ENCODE measurements at regions not wholly inside any gene's neighbourhood (a gene's known extent, or its start where the extent isn't known, plus 50 kb on each side); places are given as distances from the start of the nearest gene placed in this dataset.

- no peak overlapping the region for H2BK15ac ChIP-seq (ENCODE audit: low read depth, poor library complexity, severe bottlenecking)
- no peak overlapping the region for H3K14ac ChIP-seq (ENCODE audit: low read length in 2 of 2)
- H3K36me3 ChIP-seq (ENCODE audit: control insufficient read depth in 1 of 2, insufficient read depth in 2 of 2, low read depth in 1 of 2, low read length in 2 of 2): no peaks in the 10 kb centered on the region
- no peaks in the 10 kb centered on the region for H3K79me1 ChIP-seq (replicated peaks; ENCODE audit: low read length, poor library complexity, severe bottlenecking)
- H3K18ac ChIP-seq (ENCODE audit: low read depth in 1 of 2, low read length in 2 of 2): peak overlapping the region in 1 of 2 experiments; percentile 8
- H2BK12ac ChIP-seq (ENCODE audit: low read length in 2 of 2): no peak overlapping the region
- no peak overlapping the region for H2BK5ac ChIP-seq (ENCODE audit: low read depth, low read length, poor library complexity, severe bottlenecking)
- H3K9ac ChIP-seq (ENCODE audit: low read length): no peak overlapping the region
- no peak overlapping the region for H3K27ac ChIP-seq (ENCODE audit: low read length, poor library complexity, severe bottlenecking)
- H3K9me3 ChIP-seq (ENCODE audit: control insufficient read depth, low read length): peaks cover 5% of the 10 kb centered on the region
- DNase-seq: no peak
- no peak overlapping the region for H3K23ac ChIP-seq (ENCODE audit: low read length in 2 of 2)
- no peak overlapping the region for H3K4ac ChIP-seq (ENCODE audit: low read depth in 1 of 2, low read length in 2 of 2)
- no peak overlapping the region for H2AFZ ChIP-seq (ENCODE audit: low read depth, low read length)
- H3K4me2 ChIP-seq (ENCODE audit: low read length, poor library complexity, severe bottlenecking): no peak overlapping the region
- H2BK120ac ChIP-seq (ENCODE audit: low read depth, low read length): no peak overlapping the region
- H4K8ac ChIP-seq (ENCODE audit: low read length): no peak overlapping the region
- 39% methylated on average over 4 of the region's 4 CpGs for WGBS
- no peak overlapping the region for H4K91ac ChIP-seq (ENCODE audit: low read length)
- H3K4me1 ChIP-seq (ENCODE audit: control insufficient read depth, insufficient read depth, low read depth, low read length): no peaks in the 10 kb centered on the region
- H3K4me3 ChIP-seq (ENCODE audit: insufficient read depth in 1 of 2, low read depth in 1 of 2, low read length in 2 of 2): no peak overlapping the region
- no peaks in the 10 kb centered on the region for H3K27me3 ChIP-seq (ENCODE audit: control insufficient read depth in 1 of 2, insufficient read depth in 1 of 2, low read length in 2 of 2)
- H2AK5ac ChIP-seq (ENCODE audit: low read length, severe bottlenecking): no peak overlapping the region
Measured at GRCh38 chr18:38257661-38258060, 692.1 kb upstream of the CELF4 start.

GRCh38 chr18:38256366-38256765 is 690.8 kb upstream of the CELF4 start:
- H3K9me3 ChIP-seq (ENCODE audit: control insufficient read depth, low read length): peaks cover 5% of the 10 kb centered on the region
- H3K79me1 ChIP-seq (replicated peaks; ENCODE audit: low read length, poor library complexity, severe bottlenecking): no peaks in the 10 kb centered on the region
- no peak overlapping the region for H4K8ac ChIP-seq (ENCODE audit: low read length)
- H3K14ac ChIP-seq (ENCODE audit: low read length in 2 of 2): no peak overlapping the region
- no peak overlapping the region for H2BK5ac ChIP-seq (ENCODE audit: low read depth, low read length, poor library complexity, severe bottlenecking)
- WGBS: 43% methylated on average over 2 of the region's 2 CpGs
- no peak overlapping the region for H3K9ac ChIP-seq (ENCODE audit: low read length)
- no peak overlapping the region for H3K18ac ChIP-seq (ENCODE audit: low read depth in 1 of 2, low read length in 2 of 2)
- H3K27ac ChIP-seq (ENCODE audit: low read length, poor library complexity, severe bottlenecking): no peak overlapping the region
- no peak overlapping the region for H2AK5ac ChIP-seq (ENCODE audit: low read length, severe bottlenecking)
- H3K4me2 ChIP-seq (ENCODE audit: low read length, poor library complexity, severe bottlenecking): no peak overlapping the region
- no peaks in the 10 kb centered on the region for H3K36me3 ChIP-seq (ENCODE audit: control insufficient read depth in 1 of 2, insufficient read depth in 2 of 2, low read depth in 1 of 2, low read length in 2 of 2)
- H3K4ac ChIP-seq (ENCODE audit: low read depth in 1 of 2, low read length in 2 of 2): no peak overlapping the region
- H3K4me1 ChIP-seq (ENCODE audit: control insufficient read depth, insufficient read depth, low read depth, low read length): no peaks in the 10 kb centered on the region
- no peak overlapping the region for H3K23ac ChIP-seq (ENCODE audit: low read length in 2 of 2)
- no peak overlapping the region for H2BK12ac ChIP-seq (ENCODE audit: low read length in 2 of 2)
- H3K4me3 ChIP-seq (ENCODE audit: insufficient read depth in 1 of 2, low read depth in 1 of 2, low read length in 2 of 2): no peak overlapping the region
- no peak overlapping the region for H2AFZ ChIP-seq (ENCODE audit: low read depth, low read length)
- H2BK15ac ChIP-seq (ENCODE audit: low read depth, poor library complexity, severe bottlenecking): no peak overlapping the region
- peak; percentile 13 for DNase-seq
- no peak overlapping the region for H4K91ac ChIP-seq (ENCODE audit: low read length)
- H3K27me3 ChIP-seq (ENCODE audit: control insufficient read depth in 1 of 2, insufficient read depth in 1 of 2, low read length in 2 of 2): no peaks in the 10 kb centered on the region
- H2BK120ac ChIP-seq (ENCODE audit: low read depth, low read length): no peak overlapping the region

- DNase-seq: peak; percentile 28
Measured at GRCh38 chr18:38250971-38251370, 685.4 kb upstream of the CELF4 start.

GRCh38 chr18:38244480-38244879 is 678.9 kb upstream of the CELF4 start:
- DNase-seq: no peak
- H2BK120ac ChIP-seq (ENCODE audit: low read depth, low read length): no peak overlapping the region
- 100% methylated on average over 3 of the region's 3 CpGs for WGBS
- no peaks in the 10 kb centered on the region for H3K27me3 ChIP-seq (ENCODE audit: control insufficient read depth in 1 of 2, insufficient read depth in 1 of 2, low read length in 2 of 2)
- no peaks in the 10 kb centered on the region for H3K79me1 ChIP-seq (replicated peaks; ENCODE audit: low read length, poor library complexity, severe bottlenecking)
- H3K23ac ChIP-seq (ENCODE audit: low read length in 2 of 2): no peak overlapping the region
- H2BK15ac ChIP-seq (ENCODE audit: low read depth, poor library complexity, severe bottlenecking): no peak overlapping the region
- H3K4me3 ChIP-seq (ENCODE audit: insufficient read depth in 1 of 2, low read depth in 1 of 2, low read length in 2 of 2): no peak overlapping the region
- H3K18ac ChIP-seq (ENCODE audit: low read depth in 1 of 2, low read length in 2 of 2): no peak overlapping the region
- H3K4ac ChIP-seq (ENCODE audit: low read depth in 1 of 2, low read length in 2 of 2): no peak overlapping the region
- H3K14ac ChIP-seq (ENCODE audit: low read length in 2 of 2): no peak overlapping the region
- no peak overlapping the region for H4K91ac ChIP-seq (ENCODE audit: low read length)
- no peak overlapping the region for H2AFZ ChIP-seq (ENCODE audit: low read depth, low read length)
- no peak overlapping the region for H2BK5ac ChIP-seq (ENCODE audit: low read depth, low read length, poor library complexity, severe bottlenecking)
- H3K9me3 ChIP-seq (ENCODE audit: control insufficient read depth, low read length): no peaks in the 10 kb centered on the region
- H2AK5ac ChIP-seq (ENCODE audit: low read length, severe bottlenecking): no peak overlapping the region
- H4K8ac ChIP-seq (ENCODE audit: low read length): no peak overlapping the region
- no peaks in the 10 kb centered on the region for H3K36me3 ChIP-seq (ENCODE audit: control insufficient read depth in 1 of 2, insufficient read depth in 2 of 2, low read depth in 1 of 2, low read length in 2 of 2)
- no peak overlapping the region for H3K27ac ChIP-seq (ENCODE audit: low read length, poor library complexity, severe bottlenecking)
- no peak overlapping the region for H3K9ac ChIP-seq (ENCODE audit: low read length)
- no peak overlapping the region for H2BK12ac ChIP-seq (ENCODE audit: low read length in 2 of 2)
- no peak overlapping the region for H3K4me2 ChIP-seq (ENCODE audit: low read length, poor library complexity, severe bottlenecking)
- H3K4me1 ChIP-seq (ENCODE audit: control insufficient read depth, insufficient read depth, low read depth, low read length): no peaks in the 10 kb centered on the region

More at GRCh38 chr18:38250971-38251370, 685.4 kb upstream of the CELF4 start:
- Histone ChIP-seq H3K4me1 (ENCODE audit: control insufficient read depth, insufficient read depth, low read depth, low read length) (no peaks in the 10 kb centered on the region), H3K4me2 (ENCODE audit: low read length, poor library complexity, severe bottlenecking) (no peak overlapping the region), H3K9ac (ENCODE audit: low read length) (no peak overlapping the region), H3K27ac (ENCODE audit: low read length, poor library complexity, severe bottlenecking) (no peak overlapping the region), H3K4me3 (ENCODE audit: insufficient read depth in 1 of 2, low read depth in 1 of 2, low read length in 2 of 2) (no peak overlapping the region), H2BK15ac (ENCODE audit: low read depth, poor library complexity, severe bottlenecking) (no peak overlapping the region), H3K4ac (ENCODE audit: low read depth in 1 of 2, low read length in 2 of 2) (no peak overlapping the region), H4K8ac (ENCODE audit: low read length) (no peak overlapping the region), H3K23ac (ENCODE audit: low read length in 2 of 2) (no peak overlapping the region), H3K14ac (ENCODE audit: low read length in 2 of 2) (no peak overlapping the region), H2BK12ac (ENCODE audit: low read length in 2 of 2) (no peak overlapping the region), H3K36me3 (ENCODE audit: control insufficient read depth in 1 of 2, insufficient read depth in 2 of 2, low read depth in 1 of 2, low read length in 2 of 2) (no peaks in the 10 kb centered on the region), H3K27me3 (ENCODE audit: control insufficient read depth in 1 of 2, insufficient read depth in 1 of 2, low read length in 2 of 2) (no peaks in the 10 kb centered on the region), H2AFZ (ENCODE audit: low read depth, low read length) (no peak overlapping the region), H2BK5ac (ENCODE audit: low read depth, low read length, poor library complexity, severe bottlenecking) (no peak overlapping the region), H2BK120ac (ENCODE audit: low read depth, low read length) (no peak overlapping the region), H3K18ac (ENCODE audit: low read depth in 1 of 2, low read length in 2 of 2) (no peak overlapping the region), H4K91ac (ENCODE audit: low read length) (no peak overlapping the region), H2AK5ac (ENCODE audit: low read length, severe bottlenecking) (no peak overlapping the region), H3K9me3 (ENCODE audit: control insufficient read depth, low read length) (peaks cover 5% of the 10 kb centered on the region), H3K79me1 (replicated peaks; ENCODE audit: low read length, poor library complexity, severe bottlenecking) (no peaks in the 10 kb centered on the region)
- WGBS: 43% methylated on average over 1 of the region's 5 CpGs
